GM12801 (cell line): ENCODE measurements at regions not wholly inside any gene's neighbourhood (a gene's known extent, or its start where the extent isn't known, plus 50 kb on each side); places are given as distances from the start of the nearest gene placed in this dataset.

Experiments
- TF ChIP-seq, protein P1 (sequence below): IDR thresholded peaks from one replicate; pipeline ENCODE4 v1.5.1; 2011; ENCODE audit warnings: control low read depth; ENCODE audit not compliant: insufficient read length; ENCODE audit errors: extremely low read depth

- TF ChIP-seq, protein P1, sequence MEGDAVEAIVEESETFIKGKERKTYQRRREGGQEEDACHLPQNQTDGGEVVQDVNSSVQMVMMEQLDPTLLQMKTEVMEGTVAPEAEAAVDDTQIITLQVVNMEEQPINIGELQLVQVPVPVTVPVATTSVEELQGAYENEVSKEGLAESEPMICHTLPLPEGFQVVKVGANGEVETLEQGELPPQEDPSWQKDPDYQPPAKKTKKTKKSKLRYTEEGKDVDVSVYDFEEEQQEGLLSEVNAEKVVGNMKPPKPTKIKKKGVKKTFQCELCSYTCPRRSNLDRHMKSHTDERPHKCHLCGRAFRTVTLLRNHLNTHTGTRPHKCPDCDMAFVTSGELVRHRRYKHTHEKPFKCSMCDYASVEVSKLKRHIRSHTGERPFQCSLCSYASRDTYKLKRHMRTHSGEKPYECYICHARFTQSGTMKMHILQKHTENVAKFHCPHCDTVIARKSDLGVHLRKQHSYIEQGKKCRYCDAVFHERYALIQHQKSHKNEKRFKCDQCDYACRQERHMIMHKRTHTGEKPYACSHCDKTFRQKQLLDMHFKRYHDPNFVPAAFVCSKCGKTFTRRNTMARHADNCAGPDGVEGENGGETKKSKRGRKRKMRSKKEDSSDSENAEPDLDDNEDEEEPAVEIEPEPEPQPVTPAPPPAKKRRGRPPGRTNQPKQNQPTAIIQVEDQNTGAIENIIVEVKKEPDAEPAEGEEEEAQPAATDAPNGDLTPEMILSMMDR: no peak
Observed at GRCh38 chr6:12403201-12403826, 113.2 kb downstream of the EDN1 start.

- TF ChIP-seq, protein P1: no peak
Observed at GRCh38 chr6:12403947-12404647, 113.9 kb downstream of the EDN1 start.

GRCh38 chr6:12404651-12405050 lies 114.5 kb downstream of the EDN1 start:
- TF ChIP-seq, protein P1: no peak

GRCh38 chr6:12408752-12409151 lies 118.6 kb downstream of the EDN1 start:
- TF ChIP-seq, protein P1: no peak

DNA sequence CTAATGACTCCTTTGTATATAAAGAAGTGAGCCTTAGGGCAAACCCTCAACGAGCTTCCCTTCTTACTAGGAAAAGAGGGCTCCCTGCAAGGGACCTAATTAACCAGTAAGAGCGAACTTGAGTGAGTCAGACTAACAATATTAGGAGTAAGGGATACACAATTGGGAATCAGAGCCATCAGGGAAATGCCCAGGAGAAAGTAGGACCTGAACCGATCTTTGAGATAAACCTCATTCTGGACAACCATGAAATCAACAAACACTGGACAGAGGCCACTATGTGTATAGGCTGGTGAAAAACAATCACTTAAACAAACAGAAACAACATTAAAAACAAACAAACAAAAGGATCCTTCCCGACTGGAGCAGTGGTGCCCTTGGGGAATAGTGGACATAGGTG lies 120.8 kb downstream of the EDN1 start:
- TF ChIP-seq, protein P1: no peak

DNA sequence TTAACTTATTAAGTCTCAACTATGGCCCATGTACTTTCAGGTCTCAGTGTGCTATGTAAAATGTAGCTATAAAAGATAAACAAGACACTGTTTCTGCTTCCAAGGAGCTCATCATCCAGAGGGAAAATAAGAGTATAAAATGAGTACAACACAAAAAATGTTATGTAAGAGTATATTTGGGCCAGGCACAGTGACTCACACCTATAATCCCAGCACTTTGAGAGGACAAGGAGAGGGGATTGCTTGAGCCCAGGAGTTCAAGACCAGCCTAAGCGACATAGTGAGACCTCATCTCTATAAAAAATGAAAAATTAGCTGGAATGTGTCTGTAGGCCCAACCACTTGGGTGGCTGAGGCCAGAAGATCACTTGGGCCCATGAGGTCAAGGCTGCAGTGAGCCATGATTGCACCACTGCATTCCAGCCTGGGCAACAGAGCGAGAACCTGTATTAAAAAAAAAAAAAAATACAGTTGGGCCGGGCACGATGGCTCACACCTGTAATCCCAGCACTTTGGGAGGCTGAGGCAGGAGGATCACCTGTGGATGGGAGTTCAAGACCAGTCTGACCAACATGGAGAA lies 124.0 kb downstream of the EDN1 start:
- TF ChIP-seq, protein P1: no peak

DNA sequence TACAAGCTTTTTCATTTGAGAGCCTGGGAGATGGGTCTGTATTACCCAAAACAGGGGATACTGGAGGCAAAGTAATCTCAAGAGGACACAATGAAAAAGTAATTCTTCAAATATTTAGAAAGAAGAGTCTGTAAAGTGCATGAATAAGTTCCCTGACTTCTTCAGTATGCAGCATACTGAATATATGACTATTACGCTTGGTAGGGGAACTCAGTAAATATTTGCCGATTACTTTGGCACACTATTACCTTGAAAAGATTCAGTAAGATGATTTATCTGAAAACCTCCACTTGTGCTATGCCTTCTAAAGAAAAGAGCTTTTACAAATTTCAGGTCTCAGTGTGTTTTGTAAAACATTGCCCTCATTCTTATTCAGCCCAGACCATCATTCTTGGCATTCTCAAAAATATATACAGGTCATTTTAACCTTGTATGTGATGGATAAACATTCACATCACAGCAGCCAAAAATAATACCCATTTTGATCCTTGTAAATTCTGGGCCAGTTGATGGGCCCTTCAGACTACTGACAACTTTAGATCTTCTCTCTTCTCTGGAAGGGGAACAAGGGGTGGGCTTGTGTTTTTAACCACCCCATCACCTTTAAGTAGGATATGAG lies 125.9 kb downstream of the EDN1 start:
- TF ChIP-seq, protein P1: no peak
